Caco-2 (cell line): ENCODE measurements at regions not wholly inside any gene's neighbourhood (a gene's known extent, or its start where the extent isn't known, plus 50 kb on each side); places are given as distances from the start of the nearest gene placed in this dataset.

Experiments
- BruUV-seq: library from RNA; stranded (reverse); fragments of 400-500 nt; replicated peaks from 2 replicates; lab custom pipeline; 2021; lab: Mats Ljungman, UMichigan
- CTCF ChIA-PET: fragments of 300-600 bp; sonication (Branson Sonifier 250); formaldehyde crosslinking; loops from one replicate; lab custom pipeline; 2022; ENCODE audit warnings: antibody characterized with exemption; lab: Charles Lee
- POLR2A ChIA-PET: fragments of 300-600 bp; sonication (Branson Sonifier 250); formaldehyde crosslinking; loops from one replicate; lab custom pipeline; 2022; ENCODE audit warnings: antibody characterized with exemption; lab: Charles Lee
- DNase-seq, 2 experiments: peaks; one replicate each; pipeline versions ENCODE4 v3.0.0 to v3.0.0-alpha.2; 2020 to 2022
- H3K27me3 ChIP-seq: replicated peaks from 2 replicates; pipeline ENCODE4 v1.6.0; 2011; ENCODE audit warnings: low read length; ENCODE audit not compliant: control insufficient read depth, insufficient read depth
- H3K36me3 ChIP-seq: 2 replicates; pipeline ENCODE4 v1.5.1; 2011; ENCODE audit warnings: low read length; ENCODE audit not compliant: control insufficient read depth, insufficient read depth
- H3K4me1 ChIP-seq: fragments of 250-450 bp; sonication (Bioruptor Pico); 2 replicates; pipeline ENCODE4 v1.5.1; 2020; ENCODE audit warnings: mild to moderate bottlenecking
- H3K4me3 ChIP-seq: 2 replicates; pipeline ENCODE4 v1.5.1; 2011; ENCODE audit warnings: low read depth, mild to moderate bottlenecking, control low read depth, low read length
- H3K9me3 ChIP-seq: fragments of 250-450 bp; sonication (Bioruptor Pico); 2 replicates; pipeline ENCODE4 v1.5.1; 2020; ENCODE audit warnings: mild to moderate bottlenecking, moderate library complexity
- H3K27ac Mint-ChIP-seq: one replicate; pipeline ENCODE4 v1.8.0; 2022; ENCODE audit warnings: mixed read lengths; ENCODE audit not compliant: unreplicated experiment
- H3K27me3 Mint-ChIP-seq: one replicate; pipeline ENCODE4 v1.8.0; 2022; ENCODE audit warnings: mixed read lengths; ENCODE audit not compliant: insufficient read depth, unreplicated experiment
- H3K36me3 Mint-ChIP-seq: one replicate; pipeline ENCODE4 v1.8.0; 2022; ENCODE audit warnings: mild to moderate bottlenecking, mixed read lengths; ENCODE audit not compliant: insufficient read depth, unreplicated experiment
- H3K4me1 Mint-ChIP-seq: one replicate; pipeline ENCODE4 v1.8.0; 2022; ENCODE audit warnings: low read depth, mixed read lengths; ENCODE audit not compliant: unreplicated experiment
- H3K4me3 Mint-ChIP-seq: one replicate; pipeline ENCODE4 v1.8.0; 2022; ENCODE audit warnings: mild to moderate bottlenecking, moderate library complexity, mixed read lengths; ENCODE audit not compliant: unreplicated experiment
- H3K9me3 Mint-ChIP-seq: one replicate; pipeline ENCODE4 v1.8.0; 2022; ENCODE audit warnings: mixed read lengths; ENCODE audit not compliant: unreplicated experiment
- intact Hi-C: fragments of 100-400 bp; cut with micrococcal nuclease; formaldehyde crosslinking; loops from one replicate; pipeline ENCODE4 v1.10.0; 2022; ENCODE audit not compliant: unreplicated experiment
- TF ChIP-seq, protein P1 (sequence below), 2 experiments: fragments of 200-600 bp in 1 of 2; IDR thresholded peaks; 1 replicate in 1 of 2; 2 replicates in 1 of 2; pipeline versions ENCODE4 v1.5.1 to v1.8.0; 2011 to 2022; ENCODE audit warnings: antibody characterized with exemption in 1 of 2, control low read depth in 1 of 2, inconsistent platforms in 1 of 2, low read depth in 1 of 2, low read length in 1 of 2, mild to moderate bottlenecking in 1 of 2, moderate library complexity in 1 of 2; ENCODE audit not compliant: insufficient read depth in 1 of 2, severe bottlenecking in 1 of 2, unreplicated experiment in 1 of 2

GRCh38 chr12:61070640-61071414 is 1189.4 kb upstream of the USP15 start:
- TF ChIP-seq, protein P1, sequence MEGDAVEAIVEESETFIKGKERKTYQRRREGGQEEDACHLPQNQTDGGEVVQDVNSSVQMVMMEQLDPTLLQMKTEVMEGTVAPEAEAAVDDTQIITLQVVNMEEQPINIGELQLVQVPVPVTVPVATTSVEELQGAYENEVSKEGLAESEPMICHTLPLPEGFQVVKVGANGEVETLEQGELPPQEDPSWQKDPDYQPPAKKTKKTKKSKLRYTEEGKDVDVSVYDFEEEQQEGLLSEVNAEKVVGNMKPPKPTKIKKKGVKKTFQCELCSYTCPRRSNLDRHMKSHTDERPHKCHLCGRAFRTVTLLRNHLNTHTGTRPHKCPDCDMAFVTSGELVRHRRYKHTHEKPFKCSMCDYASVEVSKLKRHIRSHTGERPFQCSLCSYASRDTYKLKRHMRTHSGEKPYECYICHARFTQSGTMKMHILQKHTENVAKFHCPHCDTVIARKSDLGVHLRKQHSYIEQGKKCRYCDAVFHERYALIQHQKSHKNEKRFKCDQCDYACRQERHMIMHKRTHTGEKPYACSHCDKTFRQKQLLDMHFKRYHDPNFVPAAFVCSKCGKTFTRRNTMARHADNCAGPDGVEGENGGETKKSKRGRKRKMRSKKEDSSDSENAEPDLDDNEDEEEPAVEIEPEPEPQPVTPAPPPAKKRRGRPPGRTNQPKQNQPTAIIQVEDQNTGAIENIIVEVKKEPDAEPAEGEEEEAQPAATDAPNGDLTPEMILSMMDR (IDR thresholded peaks at IDR 0.05; ENCODE audit: insufficient read depth in 1 of 2, low read depth in 1 of 2, low read length in 1 of 2, severe bottlenecking in 1 of 2, unreplicated experiment in 1 of 2), result no peak
- CTCF ChIA-PET, result no interaction called here

DNA sequence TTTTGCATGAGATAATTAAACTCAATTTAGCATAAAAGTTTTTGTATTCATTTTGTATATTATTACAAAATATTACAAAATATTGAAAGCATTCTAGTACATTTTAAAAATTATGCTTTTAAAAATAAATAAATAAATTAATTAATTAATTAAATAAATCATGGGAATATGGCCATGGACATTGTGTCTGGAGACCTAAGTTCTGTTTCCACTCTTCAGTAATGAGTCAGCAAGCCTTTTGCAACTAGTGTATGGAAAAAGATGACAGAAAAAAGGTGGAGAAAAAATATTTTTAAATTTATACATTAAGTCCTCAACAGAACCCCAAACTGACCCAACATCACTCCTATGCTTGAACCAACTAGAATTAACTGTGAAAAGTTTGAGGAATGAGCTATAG is 1187.5 kb upstream of the USP15 start:
- Histone ChIP-seq H3K36me3 (no peaks in the 10 kb centered on the region), H3K4me3 (no peak overlapping the region), H3K9me3 (no peaks in the 10 kb centered on the region), H3K27me3 (no peaks in the 10 kb centered on the region), H3K4me1 (no peaks in the 10 kb centered on the region)
- TF ChIP-seq, protein P1 (IDR thresholded peaks at IDR 0.05; ENCODE audit: insufficient read depth in 1 of 2, low read depth in 1 of 2, low read length in 1 of 2, severe bottlenecking in 1 of 2, unreplicated experiment in 1 of 2), result no peak
- no TSS peak for BruUV-seq
- Mint-ChIP-seq H3K4me1 (no peaks in the 10 kb centered on the region), H3K9me3 (peaks cover 9% of the 10 kb centered on the region), H3K27me3 (no peaks in the 10 kb centered on the region), H3K27ac (no peak overlapping the region), H3K36me3 (no peaks in the 10 kb centered on the region), H3K4me3 (no peak overlapping the region)
- POLR2A ChIA-PET, result no interaction called here
- CTCF ChIA-PET, result no interaction called here
- no peak for DNase-seq
- intact Hi-C loops, result no loop called here

More at GRCh38 chr12:61070640-61071414, 1189.4 kb upstream of the USP15 start:
- H3K9me3 Mint-ChIP-seq, result peaks cover 9% of the 10 kb centered on the region
- no peak overlapping the region for H3K4me3 Mint-ChIP-seq
- H3K36me3 Mint-ChIP-seq, result no peaks in the 10 kb centered on the region
- H3K27me3 Mint-ChIP-seq, result no peaks in the 10 kb centered on the region
- no peaks in the 10 kb centered on the region for H3K9me3 ChIP-seq
- no peaks in the 10 kb centered on the region for H3K27me3 ChIP-seq
- no peak for DNase-seq
- no peak overlapping the region for H3K27ac Mint-ChIP-seq
- no peaks in the 10 kb centered on the region for H3K4me1 ChIP-seq
- H3K4me1 Mint-ChIP-seq, result no peaks in the 10 kb centered on the region
- POLR2A ChIA-PET, result no interaction called here
- no peaks in the 10 kb centered on the region for H3K36me3 ChIP-seq
- BruUV-seq, result no TSS peak
- no peak overlapping the region for H3K4me3 ChIP-seq
- intact Hi-C loops, result no loop called here

GRCh38 chr12:61095111-61095510 is 1165.1 kb upstream of the USP15 start:
- POLR2A ChIA-PET, result no interaction called here
- no peak overlapping the region for H3K4me3 Mint-ChIP-seq
- BruUV-seq, result no TSS peak

More at GRCh38 chr12:61095111-61095510, 1165.1 kb upstream of the USP15 start:
- H3K9me3 ChIP-seq, result no peaks in the 10 kb centered on the region
- H3K27me3 ChIP-seq, result no peaks in the 10 kb centered on the region
- intact Hi-C loops, result no loop called here
- Mint-ChIP-seq H3K27ac (no peak overlapping the region), H3K9me3 (no peaks in the 10 kb centered on the region), H3K4me1 (no peaks in the 10 kb centered on the region), H3K27me3 (no peaks in the 10 kb centered on the region), H3K36me3 (no peaks in the 10 kb centered on the region)
- H3K4me3 ChIP-seq, result no peak overlapping the region
- CTCF ChIA-PET, result no interaction called here
- DNase-seq, result no peak
- H3K36me3 ChIP-seq, result no peaks in the 10 kb centered on the region
- TF ChIP-seq, protein P1 (IDR thresholded peaks at IDR 0.05; ENCODE audit: insufficient read depth in 1 of 2, low read depth in 1 of 2, low read length in 1 of 2, severe bottlenecking in 1 of 2, unreplicated experiment in 1 of 2), result no peak
- H3K4me1 ChIP-seq, result no peaks in the 10 kb centered on the region
